ENCODE measurements at regions not wholly inside any gene's neighbourhood (a gene's known extent, or its start where the extent isn't known, plus 50 kb on each side); places are given as distances from the start of the nearest gene placed in this dataset.

GRCh38 chr4:104411502-104411901 is 83.2 kb downstream of the CXXC4 start:
- Histone ChIP-seq H3K27me3 (replicated peaks; ENCODE audit: insufficient read depth) (no peaks in the 10 kb centered on the region), H3K4me3 (no peak overlapping the region), H3K27ac (no peak overlapping the region), H3K4me1 (ENCODE audit: control insufficient read depth in 1 of 2, low read depth in 2 of 2) (no peaks in the 10 kb centered on the region), H3K36me3 (no peaks in the 10 kb centered on the region), H3K9me3 (no peaks in the 10 kb centered on the region)
- ATAC-seq (ENCODE audit: insufficient number of reproducible peaks, low FRiP score, low read depth) (no peak), DNase-seq (ENCODE audit: low spot score) (no peak)
- no peak for TF ChIP-seq CTCF (IDR thresholded peaks at IDR 0.05)

GRCh38 chr4:104408878-104409277 is 85.8 kb downstream of the CXXC4 start:
- Histone ChIP-seq H3K4me3 (no peak overlapping the region), H3K36me3 (no peaks in the 10 kb centered on the region), H3K27ac (no peak overlapping the region), H3K4me1 (ENCODE audit: control insufficient read depth in 1 of 2, low read depth in 2 of 2) (no peaks in the 10 kb centered on the region), H3K9me3 (no peaks in the 10 kb centered on the region), H3K27me3 (replicated peaks; ENCODE audit: insufficient read depth) (no peaks in the 10 kb centered on the region)
- DNase-seq (ENCODE audit: low spot score) (no peak), ATAC-seq (ENCODE audit: insufficient number of reproducible peaks, low FRiP score, low read depth) (no peak)
- no peak for TF ChIP-seq CTCF (IDR thresholded peaks at IDR 0.05)

GRCh38 chr4:104404361-104404760 is 90.3 kb downstream of the CXXC4 start:
- DNase-seq (ENCODE audit: low spot score) (no peak), ATAC-seq (ENCODE audit: insufficient number of reproducible peaks, low FRiP score, low read depth) (no peak)
- Histone ChIP-seq H3K4me3 (no peak overlapping the region), H3K27ac (no peak overlapping the region), H3K36me3 (no peaks in the 10 kb centered on the region), H3K4me1 (ENCODE audit: control insufficient read depth in 1 of 2, low read depth in 2 of 2) (no peaks in the 10 kb centered on the region), H3K9me3 (no peaks in the 10 kb centered on the region), H3K27me3 (replicated peaks; ENCODE audit: insufficient read depth) (no peaks in the 10 kb centered on the region)
- no peak for TF ChIP-seq CTCF (IDR thresholded peaks at IDR 0.05)

GRCh38 chr4:104395168-104395614 is 99.5 kb downstream of the CXXC4 start:
- TF ChIP-seq CTCF (IDR thresholded peaks at IDR 0.05) = no peak
- Histone ChIP-seq H3K27ac (no peak overlapping the region), H3K4me1 (ENCODE audit: control insufficient read depth in 1 of 2, low read depth in 2 of 2) (no peaks in the 10 kb centered on the region), H3K36me3 (no peaks in the 10 kb centered on the region), H3K27me3 (replicated peaks; ENCODE audit: insufficient read depth) (no peaks in the 10 kb centered on the region), H3K9me3 (no peaks in the 10 kb centered on the region), H3K4me3 (no peak overlapping the region)
- ATAC-seq (ENCODE audit: insufficient number of reproducible peaks, low FRiP score, low read depth) (no peak), DNase-seq (ENCODE audit: low spot score) (no peak)

- Histone ChIP-seq H3K4me1 (ENCODE audit: control insufficient read depth in 1 of 2, low read depth in 2 of 2) (no peaks in the 10 kb centered on the region), H3K27ac (no peak overlapping the region), H3K4me3 (no peak overlapping the region), H3K27me3 (replicated peaks; ENCODE audit: insufficient read depth) (no peaks in the 10 kb centered on the region), H3K9me3 (no peaks in the 10 kb centered on the region), H3K36me3 (no peaks in the 10 kb centered on the region)
- TF ChIP-seq CTCF (IDR thresholded peaks at IDR 0.05) = no peak
- ATAC-seq (ENCODE audit: insufficient number of reproducible peaks, low FRiP score, low read depth) (no peak), DNase-seq (ENCODE audit: low spot score) (no peak)
Measured at GRCh38 chr4:104394406-104395167, 100.1 kb downstream of the CXXC4 start.

Measured in thoracic aorta (tissue), 2 donors.